Hepatic stellate cell (primary cell): ENCODE measurements at regions not wholly inside any gene's neighbourhood (a gene's known extent, or its start where the extent isn't known, plus 50 kb on each side); places are given as distances from the start of the nearest gene placed in this dataset.

Experiments used
- DNase-seq: peaks from one replicate; pipeline ENCODE4 v3.0.0; 2011; ENCODE audit warnings: low spot score

DNA sequence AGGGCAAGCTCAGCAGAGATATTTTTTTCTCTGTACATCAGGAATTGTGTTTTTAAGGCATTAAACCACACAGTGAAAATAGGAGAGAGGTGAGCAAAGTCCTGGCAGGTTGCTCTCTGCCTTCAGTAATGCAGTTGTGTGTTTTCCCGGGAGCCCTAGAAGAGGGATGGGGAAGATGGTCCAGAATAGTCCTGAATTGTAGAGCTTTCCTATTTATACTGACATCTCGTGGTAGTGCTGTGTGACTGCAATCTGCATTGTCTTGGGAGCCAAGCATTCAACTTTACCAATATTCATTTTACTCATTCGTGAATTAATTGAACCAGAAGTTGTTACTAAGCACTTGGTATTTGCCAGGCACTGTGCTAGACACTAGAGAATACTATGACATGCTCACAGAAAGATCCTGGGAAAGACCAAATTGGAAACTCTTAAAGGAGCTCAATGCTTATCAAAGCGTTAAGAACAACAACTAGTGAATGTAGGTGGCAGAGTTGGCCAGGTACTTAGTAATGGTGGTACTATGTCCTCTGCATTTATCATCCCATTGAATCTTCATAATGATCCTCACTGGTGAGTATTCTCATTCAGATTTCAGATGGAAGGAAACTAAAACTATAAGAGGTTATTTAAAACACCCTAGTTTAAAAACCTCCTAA lies 214.6 kb downstream of the TRIB2 start:
- DNase-seq: peak; percentile 63

DNA sequence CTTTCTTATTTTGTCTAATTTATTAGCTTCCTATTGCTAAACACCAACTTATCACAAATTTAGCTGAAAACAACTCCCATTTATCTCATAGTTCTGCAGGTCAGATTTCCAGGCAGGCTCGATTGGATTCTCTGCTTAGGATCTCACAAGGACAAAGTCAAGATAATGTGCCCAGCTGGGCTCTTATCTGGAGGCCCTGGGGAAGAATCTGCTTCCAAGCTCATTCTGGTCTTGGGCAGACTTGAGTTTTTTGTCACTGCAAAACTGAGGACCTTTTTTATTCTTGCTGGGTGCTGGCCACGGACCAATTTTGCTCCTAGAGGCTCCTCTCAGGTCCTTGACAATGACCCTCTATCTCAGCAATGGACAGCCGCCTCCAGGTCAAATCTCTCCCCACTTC lies 215.5 kb downstream of the TRIB2 start:
- no peak for DNase-seq

GRCh38 chr2:12934146-12934756 lies 217.5 kb downstream of the TRIB2 start:
- DNase-seq: no peak

DNA sequence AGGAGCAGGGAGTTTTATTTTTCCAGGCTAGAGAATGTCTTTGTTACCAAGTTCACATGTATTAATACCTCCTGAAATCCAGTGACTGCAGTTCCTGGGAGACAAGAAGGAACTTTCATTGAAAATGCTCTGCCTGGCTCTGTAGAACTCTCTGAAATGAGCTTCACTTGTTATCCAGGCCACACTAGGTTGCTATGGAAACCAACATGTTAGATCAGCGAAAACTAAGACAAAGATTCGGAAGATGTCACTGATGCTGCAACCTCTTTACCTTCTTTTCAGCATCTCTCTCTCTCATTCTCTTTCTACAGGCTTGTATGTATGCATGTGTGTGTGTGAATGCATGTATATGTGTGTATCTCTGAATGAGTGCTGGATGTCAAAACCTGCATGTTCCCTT lies 218.5 kb downstream of the TRIB2 start:
- DNase-seq: no peak

DNA sequence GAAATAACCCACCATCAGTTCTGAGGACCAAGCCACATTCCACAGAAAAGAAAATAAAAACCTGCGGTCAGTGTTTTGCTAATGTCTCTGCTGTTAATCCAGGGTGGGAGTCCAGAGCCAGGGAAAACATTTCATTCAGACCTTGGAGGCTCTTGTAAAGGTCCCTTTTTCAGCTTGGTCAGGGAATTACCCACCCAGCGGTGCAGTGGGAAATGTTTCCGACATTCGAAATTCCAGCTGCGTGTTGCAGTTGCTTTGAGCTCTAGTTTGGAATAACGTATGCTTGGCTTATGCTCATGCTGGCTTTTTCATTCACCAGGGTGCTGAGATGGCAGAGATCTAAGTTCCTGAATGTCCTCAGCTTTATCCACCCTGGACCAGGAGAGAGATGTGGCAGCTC lies 219.1 kb downstream of the TRIB2 start:
- no peak for DNase-seq

DNA sequence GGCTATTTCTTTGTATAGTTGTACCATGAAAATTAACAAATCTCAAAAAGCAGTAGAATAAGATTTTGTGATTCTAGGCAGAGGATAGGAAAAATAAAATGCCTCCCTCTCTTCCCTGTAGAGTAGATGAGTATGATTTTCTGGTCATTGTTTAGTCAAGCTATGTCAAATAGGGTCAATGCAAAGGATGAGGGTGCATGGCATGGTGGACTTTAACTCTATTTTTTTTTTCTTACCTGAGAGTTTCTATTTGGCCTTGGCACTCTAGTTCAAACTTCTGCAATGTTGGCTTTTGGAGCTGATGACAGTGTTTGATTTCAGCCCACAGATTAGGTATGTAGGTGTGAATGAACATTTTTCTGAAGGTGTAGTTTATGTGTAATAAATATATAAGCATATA lies 224.5 kb downstream of the TRIB2 start:
- DNase-seq: no peak

DNA sequence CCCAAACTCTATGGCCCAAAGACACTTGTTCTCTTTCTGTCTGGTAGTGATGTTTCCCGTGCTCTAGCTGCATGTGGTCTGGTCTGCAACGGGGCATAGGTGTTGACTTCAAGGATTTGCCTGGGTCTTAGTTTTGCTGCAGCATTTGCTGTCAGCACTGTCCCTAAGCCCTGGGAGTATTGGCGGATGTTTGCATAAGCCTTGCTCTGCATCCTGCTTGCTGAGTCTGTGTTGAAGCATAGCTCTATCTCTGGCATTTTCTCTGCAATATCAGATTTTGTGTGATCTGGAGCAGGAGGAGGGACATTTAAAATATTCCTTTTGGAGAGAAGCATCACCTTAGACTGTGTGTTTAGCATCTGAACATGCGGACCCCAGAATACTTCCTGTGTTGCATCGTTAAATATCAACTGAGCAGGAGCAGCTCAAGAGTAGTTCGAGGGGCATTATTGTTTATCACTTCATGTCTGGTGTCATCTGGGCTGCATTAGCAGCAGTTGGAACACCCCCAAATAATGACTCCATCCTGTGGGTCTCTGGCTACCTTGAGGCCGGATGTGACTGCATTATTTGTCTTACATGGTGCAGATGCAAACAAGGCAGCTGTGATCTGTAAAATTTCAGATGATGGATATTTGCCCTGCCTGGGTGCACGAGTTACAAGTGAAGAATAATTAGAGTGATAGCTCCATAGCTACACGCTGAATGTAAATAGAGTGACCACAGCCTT lies 231.7 kb downstream of the TRIB2 start:
- DNase-seq: no peak

- no peak for DNase-seq
Measured at GRCh38 chr2:12948961-12949353, 232.2 kb downstream of the TRIB2 start.

DNA sequence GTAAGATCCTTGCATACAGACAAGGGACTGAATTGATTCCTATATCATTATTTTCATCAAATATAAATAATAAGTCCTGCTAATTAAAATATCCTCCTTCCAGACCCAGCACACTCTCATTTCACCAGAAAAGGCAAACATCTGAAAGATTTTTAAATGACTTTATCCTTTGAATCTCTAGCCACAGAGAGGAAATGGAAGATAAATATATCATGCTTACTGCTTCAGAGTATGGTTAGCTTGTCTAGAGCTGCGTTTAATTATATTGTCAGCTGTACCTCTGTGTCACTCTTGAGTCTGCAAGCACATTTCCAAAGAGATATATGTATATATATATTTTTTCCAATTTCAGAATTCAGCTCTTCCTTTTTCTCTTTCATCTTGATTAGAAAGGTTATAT lies 232.7 kb downstream of the TRIB2 start:
- DNase-seq: no peak

GRCh38 chr2:12950174-12950573 lies 233.4 kb downstream of the TRIB2 start:
- no peak for DNase-seq

DNA sequence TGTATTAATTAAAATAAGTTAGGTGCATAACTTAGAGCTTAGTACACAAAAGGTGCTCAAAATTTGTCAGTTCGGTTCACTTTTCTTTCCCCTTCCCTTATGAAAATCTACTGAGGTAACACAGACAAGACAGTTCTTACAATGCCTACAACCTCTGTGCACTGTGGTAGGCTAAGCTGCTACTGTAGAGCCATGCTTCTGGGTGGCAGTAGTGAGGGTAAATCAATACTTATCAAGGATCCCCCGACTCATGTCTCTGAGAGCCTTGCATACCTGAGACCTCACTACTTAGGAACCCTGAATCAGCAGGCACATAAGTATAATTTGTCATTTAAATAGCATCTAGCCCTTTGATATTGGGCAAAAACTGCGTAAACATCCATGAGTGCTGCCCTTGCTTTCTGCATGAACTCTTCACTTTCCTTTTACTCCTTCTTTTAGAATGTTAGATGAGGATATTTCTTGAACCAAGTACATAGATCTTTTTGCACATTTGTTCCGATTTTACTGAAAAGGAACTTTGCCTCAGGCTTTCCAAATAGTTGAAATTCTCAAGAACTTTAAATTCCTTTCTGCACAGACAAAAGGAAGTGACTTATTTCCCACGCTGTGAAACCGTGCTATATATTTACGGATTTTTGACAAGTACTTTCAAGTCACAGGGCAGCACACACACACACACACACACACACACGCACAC lies 234.4 kb downstream of the TRIB2 start:
- DNase-seq: no peak

DNA sequence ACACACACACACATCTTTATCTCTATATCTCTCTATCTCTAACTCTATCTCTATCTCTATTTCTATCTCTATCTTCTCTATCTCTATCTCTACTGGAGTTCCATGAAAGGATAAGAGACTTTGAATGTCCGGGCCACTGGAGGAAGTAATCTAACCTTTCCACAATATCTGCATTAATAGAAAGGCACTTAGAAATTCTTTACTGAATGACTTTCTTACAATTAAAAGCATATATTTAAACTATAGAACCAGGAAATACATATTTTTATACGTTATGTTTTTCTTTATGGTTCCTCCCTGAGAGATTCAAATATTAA lies 234.9 kb downstream of the TRIB2 start:
- DNase-seq: no peak

GRCh38 chr2:12953596-12953995 lies 236.9 kb downstream of the TRIB2 start:
- no peak for DNase-seq

GRCh38 chr2:12955864-12956263 lies 239.1 kb downstream of the TRIB2 start:
- DNase-seq: no peak

DNA sequence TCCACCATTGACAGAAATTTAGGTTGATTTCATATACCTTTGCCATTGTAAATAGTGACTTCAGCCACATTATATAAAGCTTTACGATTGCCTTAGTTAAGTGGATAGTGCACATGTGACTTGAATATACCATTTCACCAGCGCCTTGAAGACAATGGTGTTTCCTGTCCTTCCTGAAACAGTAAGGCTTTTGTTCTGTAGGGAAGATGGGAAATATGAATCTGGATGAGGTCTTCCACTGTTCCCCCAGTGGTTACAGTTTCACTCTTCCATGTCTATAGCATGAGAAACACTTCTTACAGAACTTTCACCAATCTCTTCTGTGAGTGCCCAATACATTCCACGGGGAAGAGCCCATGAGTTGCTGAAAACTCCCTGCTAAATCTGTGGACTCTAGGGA lies 240.5 kb downstream of the TRIB2 start:
- DNase-seq: no peak

- no peak for DNase-seq
Measured at GRCh38 chr2:12959935-12960334, 243.2 kb downstream of the TRIB2 start.

DNA sequence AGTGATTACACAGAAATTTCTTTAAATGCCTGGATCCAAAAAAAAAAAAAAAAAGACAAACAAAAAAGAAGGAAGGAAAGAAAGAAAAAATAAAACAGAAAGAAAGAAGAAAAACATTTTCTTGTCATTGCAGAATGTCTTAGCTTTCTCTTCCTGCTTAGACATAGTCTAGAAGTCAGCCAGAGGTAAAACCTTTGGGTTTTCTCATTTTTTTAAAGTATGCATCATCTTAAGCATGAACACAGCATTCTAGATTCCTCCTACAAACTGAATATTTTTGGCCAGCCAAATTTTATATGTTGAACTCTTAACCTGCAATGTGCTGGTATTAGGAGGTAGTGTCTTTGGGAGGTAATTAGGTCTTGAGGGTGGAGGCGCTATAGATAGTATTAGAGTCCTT lies 243.9 kb downstream of the TRIB2 start:
- no peak for DNase-seq

- DNase-seq: no peak
Measured at GRCh38 chr2:12964904-12965539, 248.3 kb downstream of the TRIB2 start.

GRCh38 chr2:12965540-12966269 lies 249.0 kb downstream of the TRIB2 start:
- DNase-seq: peak; percentile 19

DNA sequence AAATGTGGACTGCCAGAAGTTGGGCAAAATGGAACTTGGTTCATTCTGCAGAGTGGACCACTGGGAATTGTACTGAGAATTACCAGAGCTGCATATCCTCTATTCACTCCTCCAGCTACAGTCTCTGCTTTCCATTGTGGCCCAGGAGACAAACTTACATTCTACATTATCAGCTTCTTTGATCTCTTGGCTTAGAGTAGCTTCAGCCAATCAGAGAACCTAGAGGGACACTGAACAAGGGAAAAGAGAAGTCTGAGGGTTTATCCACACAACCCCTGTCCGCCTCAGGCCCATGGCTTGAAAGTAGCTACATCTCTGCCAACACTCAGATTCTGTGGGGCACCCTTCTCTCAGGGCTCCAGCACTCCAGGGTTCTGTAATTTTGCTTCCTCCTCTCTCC lies 251.1 kb downstream of the TRIB2 start:
- DNase-seq: no peak

- DNase-seq: no peak
Measured at GRCh38 chr2:12968399-12968798, 251.7 kb downstream of the TRIB2 start.

DNA sequence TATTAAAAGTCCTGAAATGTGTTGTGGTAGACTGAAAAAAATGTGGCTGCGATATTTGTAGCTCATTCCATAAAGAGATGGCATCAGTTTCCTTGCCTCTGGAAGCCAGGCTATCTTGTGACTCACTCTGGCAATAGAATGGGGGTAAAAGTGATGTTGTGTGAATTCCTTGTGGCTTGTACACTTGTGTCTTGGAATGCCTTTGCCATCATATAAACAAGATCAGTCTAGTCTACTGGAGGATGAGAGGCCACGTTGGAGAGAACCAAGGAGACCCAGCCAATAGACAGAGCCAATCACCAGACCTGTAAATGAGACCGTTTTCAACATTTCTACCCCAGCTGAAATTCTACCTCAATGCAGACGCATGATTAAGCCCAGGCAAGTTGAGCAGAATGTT lies 254.1 kb downstream of the TRIB2 start:
- DNase-seq: peak; percentile 10
